Erythroblast (primary cell): ENCODE measurements at regions not wholly inside any gene's neighbourhood (a gene's known extent, or its start where the extent isn't known, plus 50 kb on each side); places are given as distances from the start of the nearest gene placed in this dataset.
A peak's percentile ranks its signal among the peaks of the same experiment; 100 is the strongest.

Source experiments
- DNase-seq, 2 experiments: peaks; one replicate each; lab custom pipeline; 2025; lab: John Stamatoyannopoulos, UW
- GATA1 ChIP-seq: IDR thresholded peaks from 2 replicates; pipeline ENCODE4 v1.6.1; 2011; ENCODE audit warnings: low read depth, mild to moderate bottlenecking, control low read depth, low read length, moderate library complexity
- POLR2A ChIP-seq: IDR thresholded peaks from 2 replicates; pipeline ENCODE4 v1.6.1; 2011; ENCODE audit warnings: mild to moderate bottlenecking, low read length

DNA sequence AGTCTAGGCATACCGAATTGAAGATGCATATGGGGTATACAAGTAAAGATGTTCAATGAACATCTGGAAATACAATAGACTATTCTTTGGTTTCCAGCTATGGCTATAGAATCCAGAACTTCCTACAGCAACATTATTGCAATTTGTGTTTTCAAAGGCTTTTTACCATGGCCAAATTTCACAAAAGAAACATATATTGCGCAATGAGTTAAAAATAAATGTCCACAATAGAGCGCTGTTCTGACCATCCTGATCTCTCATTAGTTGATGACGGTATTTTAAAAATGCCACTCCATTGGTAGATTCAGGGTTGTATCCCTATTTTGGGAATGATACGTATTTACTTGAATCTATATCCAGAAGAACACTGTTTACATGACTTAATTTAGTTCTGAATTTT is 139.2 kb downstream of the LINC00632 start:
- DNase-seq, result no peak
- TF ChIP-seq POLR2A (no peak), GATA1 (no peak)

DNA sequence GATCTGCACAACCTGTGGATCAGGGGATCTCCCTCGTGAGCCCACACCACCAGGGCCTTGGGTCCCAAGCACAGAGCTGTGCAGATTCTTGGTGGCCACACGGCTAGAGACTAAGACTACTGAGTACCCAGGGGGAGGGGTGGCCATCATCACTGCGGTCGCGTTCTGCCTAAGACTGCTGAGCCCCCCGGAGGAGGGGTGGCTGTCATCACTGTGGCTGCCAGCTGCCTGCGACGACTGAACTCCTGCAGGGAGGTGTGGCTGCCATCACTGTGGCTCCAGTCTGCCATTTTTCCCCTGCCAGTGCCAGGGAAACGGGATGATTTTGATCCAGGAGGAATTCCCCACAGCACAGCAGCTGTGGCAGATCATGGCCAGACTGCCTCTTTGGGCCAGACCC is 141.7 kb upstream of the SPANXB1 start:
- TF ChIP-seq GATA1, result no peak
- no peak for TF ChIP-seq POLR2A
- no peak for DNase-seq

DNA sequence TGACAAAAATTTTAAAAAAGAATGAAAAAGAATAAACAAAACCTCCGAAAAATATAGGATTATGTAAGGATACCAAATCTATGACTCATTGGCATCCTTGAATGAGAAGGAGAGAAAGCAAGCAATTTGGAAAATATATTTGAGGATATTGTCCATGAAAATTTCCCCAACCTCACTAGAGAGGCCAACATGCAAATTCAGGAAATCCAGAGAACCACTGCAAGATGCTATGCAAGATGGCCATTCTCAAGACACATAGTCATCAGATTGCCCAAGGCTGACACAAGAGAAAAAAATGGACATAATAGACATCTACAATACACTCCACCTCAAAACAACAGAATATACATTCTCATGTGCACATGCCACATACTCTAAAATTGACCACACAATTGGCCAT is 135.9 kb upstream of the SPANXB1 start:
- no peak for TF ChIP-seq GATA1
- DNase-seq, result no peak

- no peak for TF ChIP-seq POLR2A
- no peak for TF ChIP-seq GATA1
- no peak for DNase-seq
These were observed 89.8 kb upstream of the SPANXB1 start for GRCh38 chrX:140912606-140913005.

- no peak for DNase-seq
- no peak for TF ChIP-seq POLR2A
- no peak for TF ChIP-seq GATA1
These were observed 88.4 kb upstream of the SPANXB1 start for GRCh38 chrX:140913802-140914501.

GRCh38 chrX:140916872-140917271 is 85.5 kb upstream of the SPANXB1 start:
- no peak for TF ChIP-seq POLR2A
- TF ChIP-seq GATA1, result no peak
- DNase-seq, result no peak

- TF ChIP-seq GATA1 (no peak), POLR2A (no peak)
These were observed 84.9 kb upstream of the SPANXB1 start for GRCh38 chrX:140917354-140918115.

GRCh38 chrX:140918398-140919038 is 83.9 kb upstream of the SPANXB1 start:
- TF ChIP-seq POLR2A (no peak), GATA1 (no peak)
- peak; percentile 60 to 69 for DNase-seq

More at GRCh38 chrX:140917354-140918115, 84.9 kb upstream of the SPANXB1 start:
- DNase-seq, result no peak

- DNase-seq, result no peak
- TF ChIP-seq GATA1, result no peak
These were observed 82.0 kb upstream of the SPANXB1 start for GRCh38 chrX:140920416-140920815.

DNA sequence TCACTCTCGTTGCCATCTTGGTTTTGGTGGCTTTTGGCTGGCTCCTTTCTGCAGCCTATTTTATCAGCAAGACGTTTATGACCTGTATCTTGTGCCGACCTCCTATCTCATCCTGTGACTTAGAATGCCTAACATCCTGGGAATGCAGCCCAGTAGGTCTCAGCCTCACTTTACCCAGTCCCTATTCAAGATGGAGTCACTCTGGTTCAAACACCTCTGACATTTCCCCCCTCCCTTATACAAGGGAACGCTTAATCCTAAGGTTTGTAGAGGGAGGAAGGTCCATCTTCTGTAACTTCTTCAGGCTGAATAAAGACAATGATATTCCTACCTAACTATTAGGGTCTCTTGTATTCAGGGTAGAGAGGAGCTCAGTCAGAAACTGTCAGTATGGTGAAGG is 79.3 kb upstream of the SPANXB1 start:
- DNase-seq, result no peak
- TF ChIP-seq GATA1 (no peak), POLR2A (no peak)

GRCh38 chrX:140928739-140929138 is 73.7 kb upstream of the SPANXB1 start:
- TF ChIP-seq GATA1 (no peak), POLR2A (no peak)
- DNase-seq, result no peak

GRCh38 chrX:140933016-140933415 is 69.4 kb upstream of the SPANXB1 start:
- TF ChIP-seq GATA1 (no peak), POLR2A (no peak)
- no peak for DNase-seq

GRCh38 chrX:140933874-140934655 is 68.3 kb upstream of the SPANXB1 start:
- no peak for DNase-seq
- TF ChIP-seq GATA1, result no peak
- no peak for TF ChIP-seq POLR2A

DNA sequence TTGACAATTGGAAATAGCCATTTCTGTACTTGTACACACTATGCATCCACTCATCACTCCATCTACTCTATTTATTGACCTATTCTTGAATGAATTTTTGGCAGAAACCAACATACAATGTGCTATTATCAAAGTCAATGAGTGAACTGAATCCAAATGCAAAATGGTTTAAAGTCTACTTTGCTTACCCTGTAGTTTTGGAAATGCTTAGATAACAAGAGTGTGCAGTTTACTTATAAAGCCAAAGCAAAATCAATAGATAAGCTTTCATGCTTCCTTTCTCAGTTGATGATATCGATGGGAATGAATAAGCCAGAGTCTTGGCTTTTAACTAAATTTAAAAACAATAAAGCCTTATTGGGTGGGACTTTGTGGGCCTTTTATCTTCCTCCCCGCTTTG is 58.9 kb upstream of the SPANXB1 start:
- no peak for TF ChIP-seq POLR2A
- no peak for TF ChIP-seq GATA1
- no peak for DNase-seq

DNA sequence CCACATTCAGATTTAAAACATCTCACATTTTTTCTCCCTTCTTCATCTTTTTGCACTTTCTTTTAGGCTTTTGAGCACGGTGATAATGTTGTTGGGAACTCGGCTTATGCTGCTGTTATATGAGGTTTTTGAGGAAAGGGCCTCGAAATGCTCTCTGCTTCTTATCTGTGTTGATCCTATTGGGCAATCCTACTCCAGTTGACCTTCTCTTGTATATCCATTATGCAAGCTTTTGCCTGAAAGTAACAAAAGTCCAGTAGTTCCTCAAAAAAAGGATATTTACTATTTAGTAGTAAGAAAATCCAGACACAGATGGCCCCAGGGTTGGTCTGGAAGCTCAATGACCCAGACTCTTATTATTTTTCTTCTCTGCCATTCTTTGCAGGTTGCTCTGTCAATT is 57.7 kb upstream of the SPANXB1 start:
- DNase-seq, result no peak
- no peak for TF ChIP-seq POLR2A
- no peak for TF ChIP-seq GATA1
